Urothelium cell line (cell line): ENCODE measurements at regions not wholly inside any gene's neighbourhood (a gene's known extent, or its start where the extent isn't known, plus 50 kb on each side); places are given as distances from the start of the nearest gene placed in this dataset.

Experiments
- DNase-seq: peaks from one replicate; pipeline ENCODE4 v3.0.0; 2011; ENCODE audit warnings: low spot score, mixed read lengths
- FAIRE-seq: peaks from 2 replicates; lab custom pipeline; 2011; peaks lifted over from hg19 to GRCh38; lab: Jason Lieb, UNC

DNA sequence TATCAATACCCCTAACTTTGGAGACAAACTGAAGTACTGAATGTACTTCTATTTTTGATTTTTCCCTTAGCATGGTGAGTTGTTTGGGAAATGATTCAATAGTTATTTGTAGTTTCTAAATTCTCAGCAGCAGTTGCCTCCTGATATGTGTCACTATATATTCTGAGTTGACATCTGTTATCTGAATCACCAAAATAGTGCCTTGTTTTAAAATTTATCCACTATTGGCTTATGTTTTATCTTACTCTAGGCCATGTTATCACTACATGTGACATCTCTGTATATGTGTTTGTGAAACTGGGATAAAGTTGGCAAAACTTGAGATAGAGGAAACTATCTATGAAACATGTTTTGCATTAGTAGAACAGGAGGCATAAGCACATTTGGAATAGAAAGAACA is 317.6 kb downstream of the TLE4 start:
- DNase-seq, result no peak
- no peak for FAIRE-seq

DNA sequence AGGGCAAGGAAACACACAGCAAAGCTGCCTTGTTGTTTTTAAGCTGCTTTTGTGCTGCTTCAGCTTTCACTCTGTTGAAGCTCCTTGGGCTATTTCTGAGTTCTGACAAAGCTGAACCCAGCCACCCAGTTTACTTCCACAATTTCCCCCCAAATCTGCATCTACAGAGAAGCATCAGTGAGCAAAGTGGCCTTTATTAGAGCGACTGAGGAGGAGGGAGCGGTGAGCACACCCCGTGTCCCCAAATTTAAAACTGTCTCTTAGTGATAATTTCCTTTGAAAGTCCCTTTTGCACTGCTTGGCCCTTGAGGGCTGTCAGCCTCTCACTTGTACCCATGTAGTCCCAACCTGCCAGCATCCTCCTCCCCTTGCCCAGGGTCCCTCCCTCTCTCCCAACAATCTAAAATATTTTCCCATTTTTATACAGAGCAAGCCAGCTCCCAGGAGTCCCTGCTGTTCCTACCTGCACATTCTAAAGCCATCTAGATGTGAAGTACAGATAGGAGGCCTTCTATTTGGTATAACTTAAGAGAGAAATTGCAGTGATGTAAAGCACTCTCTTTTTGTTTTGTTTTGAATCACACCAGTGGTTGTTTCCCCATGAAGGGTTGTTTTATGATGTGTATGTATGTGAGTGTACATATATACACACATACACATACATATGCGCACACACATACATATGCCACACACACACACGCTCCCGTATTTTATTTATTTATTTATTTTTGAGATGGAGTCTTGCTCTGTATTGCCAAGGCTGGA is 313.5 kb downstream of the TLE4 start:
- no peak for FAIRE-seq
- DNase-seq, result no peak

DNA sequence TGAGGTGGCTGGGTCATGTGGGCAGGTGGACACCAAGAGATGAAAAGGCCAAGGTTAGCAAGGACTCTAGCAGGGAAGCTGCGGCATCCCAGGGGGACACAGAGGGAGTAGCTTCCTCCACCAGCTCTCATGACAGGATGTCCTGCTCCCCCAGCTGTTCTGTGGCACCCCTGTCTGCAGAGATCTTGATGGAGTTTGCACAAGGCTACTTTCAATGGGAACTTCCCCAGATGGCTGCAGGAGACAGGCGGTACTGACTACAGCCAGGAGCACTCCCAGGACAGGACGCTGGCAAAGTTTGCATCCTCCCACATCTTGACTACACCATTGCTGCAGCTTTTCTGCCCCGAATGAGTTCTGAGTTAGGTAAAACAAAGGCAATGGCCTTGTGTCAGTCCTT is 312.8 kb downstream of the TLE4 start:
- DNase-seq (no peak), FAIRE-seq (no peak)

DNA sequence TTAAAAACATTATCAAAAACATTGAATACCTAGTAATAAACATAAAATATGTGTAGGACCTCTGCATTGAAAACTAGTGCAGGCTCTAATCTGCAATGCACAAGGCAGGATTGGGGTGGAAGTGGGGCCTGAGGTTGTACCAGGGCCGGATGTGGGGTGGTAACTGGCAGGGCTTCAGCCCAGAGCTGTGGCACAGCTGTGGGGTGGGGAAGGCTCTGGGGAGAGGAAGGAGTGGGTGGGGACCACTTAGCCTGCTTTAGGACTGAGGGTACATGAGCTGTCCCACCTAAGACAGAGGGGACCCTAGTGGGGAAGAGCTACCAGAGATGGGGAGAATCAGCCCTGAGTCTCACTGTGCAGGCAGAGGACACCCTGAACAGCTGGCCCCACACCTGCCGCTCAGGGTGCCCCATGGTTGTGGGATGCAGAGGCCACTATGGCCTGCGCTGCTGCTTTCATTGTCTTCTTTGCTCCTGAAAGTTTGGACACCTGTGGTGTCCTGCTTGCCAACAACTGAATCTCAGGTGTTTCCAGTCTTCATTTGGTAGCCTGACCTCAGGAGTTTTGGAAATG is 311.4 kb downstream of the TLE4 start:
- FAIRE-seq (no peak), DNase-seq (no peak)

DNA sequence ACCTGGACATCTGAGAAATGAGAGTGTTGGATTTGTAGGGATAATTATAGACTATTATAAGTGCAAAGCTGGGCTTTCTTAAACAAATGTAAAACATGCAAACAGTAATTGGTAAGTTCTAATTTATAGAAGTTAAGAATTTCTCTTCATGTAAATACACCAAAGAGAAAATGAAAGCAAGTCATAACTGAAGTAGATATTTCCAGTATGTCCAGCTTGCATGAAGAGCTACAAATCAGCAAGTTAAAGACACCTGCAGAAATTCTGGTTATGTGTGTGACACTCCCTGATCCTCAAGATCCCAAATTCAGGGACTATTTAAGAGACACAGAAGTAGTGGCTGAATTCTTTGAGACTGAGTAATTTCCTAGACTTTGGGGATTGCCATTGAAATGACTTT is 308.9 kb downstream of the TLE4 start:
- DNase-seq (no peak), FAIRE-seq (no peak)

DNA sequence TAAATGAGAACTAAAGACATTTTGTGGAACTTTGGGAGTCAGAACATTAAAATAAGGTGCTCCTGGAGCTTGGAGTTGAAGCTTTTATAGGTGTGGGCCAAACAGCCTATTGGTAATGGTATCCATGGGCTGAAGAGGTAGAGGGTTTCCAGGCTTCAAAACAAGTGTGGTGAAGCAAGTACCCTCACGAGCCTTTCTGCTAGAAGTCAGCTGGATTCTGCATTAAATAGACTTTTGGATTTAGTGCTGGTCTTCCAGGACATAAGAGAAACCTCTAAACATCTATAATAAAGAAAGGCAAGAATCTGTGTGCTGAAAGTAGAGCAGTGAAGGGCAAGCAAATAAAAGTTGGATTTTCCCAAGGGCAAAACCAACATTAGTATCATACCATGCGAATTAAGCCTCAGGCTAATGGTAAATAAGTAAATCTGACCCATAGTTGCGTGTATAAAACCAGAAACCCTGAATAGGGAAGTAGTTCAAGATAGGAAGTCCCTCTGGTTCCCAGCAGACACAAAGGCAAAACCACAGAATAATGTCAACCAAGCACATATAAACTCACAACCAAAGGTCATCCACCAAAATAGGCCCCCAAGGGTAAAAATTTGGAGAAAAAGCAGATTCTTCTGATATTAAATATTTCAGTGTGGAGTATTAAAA is 306.3 kb downstream of the TLE4 start:
- FAIRE-seq (no peak), DNase-seq (no peak)

DNA sequence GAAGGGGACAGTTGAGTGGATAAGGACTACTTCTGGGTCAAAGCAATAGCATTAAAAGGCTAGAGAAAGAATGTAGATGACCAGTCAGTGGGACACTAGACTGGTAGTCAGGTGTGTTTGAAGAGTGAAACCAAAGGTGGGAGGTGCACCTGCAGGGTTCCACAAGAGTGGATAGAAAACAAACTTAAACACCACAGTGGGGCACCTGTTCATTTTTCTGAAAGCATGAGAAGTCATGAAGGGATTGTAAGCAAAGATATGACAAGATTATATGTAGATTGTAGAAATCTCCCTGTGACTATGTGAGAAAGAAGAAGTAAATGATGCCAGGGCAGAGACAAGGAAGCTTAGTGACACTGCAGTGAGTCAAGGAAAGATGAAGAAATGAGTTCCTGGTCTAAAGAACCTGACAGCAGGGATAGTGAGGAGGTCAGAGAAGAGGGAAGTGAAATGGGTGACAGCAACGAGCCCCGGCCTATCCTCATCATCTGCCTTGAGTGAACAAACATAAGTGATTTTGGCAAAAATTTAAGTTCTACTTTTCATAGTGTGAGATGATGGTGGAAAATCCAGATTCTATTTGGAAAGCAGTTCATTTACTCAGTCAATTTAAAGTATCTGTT is 296.9 kb downstream of the TLE4 start:
- DNase-seq (no peak), FAIRE-seq (no peak)

DNA sequence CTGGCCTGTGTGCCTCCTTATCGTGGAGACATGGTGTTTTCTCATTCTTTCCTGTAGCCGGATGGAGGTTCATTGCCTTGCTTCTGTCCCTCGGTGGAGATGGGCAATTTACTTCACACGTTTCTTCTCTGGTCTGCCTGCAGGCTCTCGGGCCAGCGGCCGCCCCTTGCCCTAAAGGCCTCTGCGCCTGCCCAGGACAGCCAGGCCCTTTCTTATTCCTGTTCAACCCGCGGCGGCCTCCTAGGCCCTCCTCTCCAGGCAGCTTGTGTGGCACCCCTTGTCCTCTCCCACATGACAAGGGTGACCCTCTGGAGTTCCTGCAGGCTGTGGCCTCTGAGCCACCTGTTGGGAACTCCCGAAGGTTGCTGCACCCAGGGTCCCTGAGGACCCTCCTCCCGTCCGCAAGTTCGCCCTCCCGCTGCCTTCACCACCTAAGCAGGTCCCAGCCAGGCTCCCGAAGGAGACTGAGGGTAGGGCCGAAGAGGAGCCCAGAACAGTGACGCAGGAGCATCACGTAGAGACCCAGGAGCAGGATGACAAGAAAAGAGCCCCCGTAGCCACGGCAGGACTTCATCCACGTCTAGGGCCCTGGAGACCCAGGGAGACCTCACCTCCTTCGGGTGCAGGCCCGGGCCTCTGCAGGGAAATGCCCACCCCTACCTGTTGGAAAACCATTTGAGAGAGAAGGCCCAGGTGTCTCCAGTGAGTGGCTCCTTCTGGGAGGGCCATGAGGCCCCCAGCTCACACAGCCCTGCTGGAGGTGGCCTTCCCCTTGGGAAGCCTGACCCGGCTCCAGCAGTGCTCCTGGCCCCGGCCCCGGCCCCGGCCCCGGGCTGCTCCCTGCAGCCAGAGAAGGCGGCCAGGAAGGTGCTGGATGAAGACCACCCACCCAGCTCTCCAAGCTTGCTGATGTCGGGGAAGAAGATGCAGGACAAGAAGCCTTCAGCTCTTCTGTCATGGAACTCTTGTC is 291.4 kb downstream of the TLE4 start:
- FAIRE-seq (peak; percentile 67), DNase-seq (no peak)

DNA sequence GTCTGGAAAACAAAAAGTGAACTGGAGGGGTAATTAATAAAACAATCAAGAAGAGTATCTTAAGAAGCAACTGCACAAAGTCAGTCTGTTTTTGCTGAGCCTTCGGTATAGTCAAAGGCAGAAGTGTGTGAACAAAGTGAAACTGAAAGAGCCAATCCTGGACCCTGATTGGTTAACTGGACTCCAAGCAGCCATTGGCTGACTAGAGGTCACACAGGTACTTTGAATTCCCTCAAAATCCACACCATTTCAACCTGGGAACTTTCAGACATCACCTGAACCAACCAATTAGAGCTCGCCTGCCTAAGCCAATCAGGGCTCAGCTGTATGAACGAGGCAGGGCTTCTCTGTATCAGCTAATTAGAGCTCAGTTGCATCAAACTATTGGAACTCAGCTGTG is 286.7 kb downstream of the TLE4 start:
- DNase-seq, result peak; percentile 15
- no peak for FAIRE-seq

DNA sequence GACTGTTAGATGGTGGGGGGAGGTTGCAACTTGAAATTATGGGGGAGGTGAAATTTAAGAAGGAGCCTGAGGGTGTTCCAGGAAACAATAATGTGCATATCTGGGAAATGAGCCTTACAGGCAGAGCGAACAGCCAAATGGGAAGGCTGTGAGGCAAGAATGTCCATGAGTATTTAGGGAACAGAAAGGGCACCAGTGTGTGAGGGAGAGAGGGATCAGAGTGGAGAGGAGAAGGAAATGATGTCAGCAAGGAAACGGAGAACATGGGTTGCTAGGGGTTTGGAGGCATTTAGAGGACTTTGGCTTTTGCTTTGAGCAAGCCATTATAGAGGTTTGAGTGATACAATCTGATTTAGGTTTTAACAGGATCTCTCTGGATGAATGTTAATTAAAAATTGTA is 285.4 kb downstream of the TLE4 start:
- DNase-seq (no peak), FAIRE-seq (no peak)

DNA sequence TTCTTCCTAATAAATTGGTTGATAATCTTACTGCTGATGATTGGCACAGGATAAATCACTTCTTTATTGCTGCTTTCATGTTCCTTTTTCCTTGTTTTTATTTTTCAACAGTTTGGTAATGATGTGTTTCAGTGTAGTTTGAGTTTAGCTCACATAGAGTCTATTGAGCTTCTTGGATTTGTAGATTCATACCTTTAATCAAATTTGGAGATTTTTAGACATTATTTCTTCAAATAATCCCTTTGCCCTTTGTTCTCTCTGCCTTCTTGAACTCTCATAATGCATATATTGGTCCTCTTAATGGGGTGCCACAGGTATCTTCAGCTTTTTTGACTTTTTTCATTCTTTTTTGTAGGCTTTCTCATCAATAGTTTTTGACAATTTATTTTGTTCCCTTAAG is 275.3 kb downstream of the TLE4 start:
- FAIRE-seq (no peak), DNase-seq (no peak)

DNA sequence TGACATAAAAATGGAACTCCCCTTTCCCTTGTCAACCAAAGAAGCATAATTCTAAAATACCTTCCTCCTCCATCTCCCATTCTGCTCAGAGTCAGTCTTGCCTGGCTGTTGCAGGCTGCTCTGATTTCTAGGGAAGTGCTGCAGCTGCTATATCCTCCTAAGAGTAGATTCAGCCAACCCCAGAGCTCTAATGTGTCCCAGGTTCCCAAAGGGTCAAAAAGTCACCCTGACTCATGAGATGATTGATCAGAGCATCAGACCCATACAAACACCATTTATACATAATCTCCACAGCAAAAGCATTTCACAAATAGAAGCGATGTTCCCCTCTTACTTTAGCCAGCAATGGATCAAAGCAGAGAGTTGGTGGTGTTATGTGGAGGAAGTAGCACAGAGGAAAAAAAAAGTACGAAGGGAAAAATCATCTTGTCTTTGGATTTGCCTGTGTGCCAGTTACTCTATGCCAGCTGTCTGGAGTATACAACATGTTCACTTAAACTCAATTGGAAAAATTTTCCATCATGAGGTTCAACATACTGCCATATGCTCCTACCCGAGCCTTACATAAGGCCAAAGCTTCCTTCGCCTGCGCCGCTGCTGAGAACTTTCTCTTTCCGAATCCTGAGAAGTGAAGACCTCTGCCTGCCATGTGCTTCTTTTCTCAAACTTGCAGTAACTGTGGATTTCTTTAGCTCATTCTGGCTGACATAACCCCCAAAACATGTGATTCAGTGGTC is 258.0 kb downstream of the TLE4 start:
- no peak for FAIRE-seq

DNA sequence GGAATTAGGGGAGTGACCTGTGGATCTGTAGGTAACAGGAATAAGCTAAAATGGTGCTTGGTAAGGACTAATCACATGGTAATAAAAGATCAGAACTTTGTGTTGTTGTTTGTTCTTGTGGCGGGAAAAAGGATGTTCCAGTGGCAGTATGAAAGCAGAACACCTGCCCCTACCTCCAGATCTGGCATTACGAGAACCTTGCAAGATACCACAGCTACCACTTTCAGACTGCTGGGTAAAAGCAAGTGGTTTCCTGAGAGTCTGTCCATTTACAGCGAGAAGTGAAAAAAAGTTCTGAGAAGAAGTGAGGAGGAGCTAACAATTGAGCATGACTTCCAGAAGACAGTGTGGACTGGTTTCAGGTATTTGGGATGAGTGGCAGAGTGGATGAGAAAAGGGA is 252.5 kb downstream of the TLE4 start:
- DNase-seq (no peak), FAIRE-seq (no peak)

More for the DNA sequence above, 258.0 kb downstream of the TLE4 start:
- no peak for DNase-seq

DNA sequence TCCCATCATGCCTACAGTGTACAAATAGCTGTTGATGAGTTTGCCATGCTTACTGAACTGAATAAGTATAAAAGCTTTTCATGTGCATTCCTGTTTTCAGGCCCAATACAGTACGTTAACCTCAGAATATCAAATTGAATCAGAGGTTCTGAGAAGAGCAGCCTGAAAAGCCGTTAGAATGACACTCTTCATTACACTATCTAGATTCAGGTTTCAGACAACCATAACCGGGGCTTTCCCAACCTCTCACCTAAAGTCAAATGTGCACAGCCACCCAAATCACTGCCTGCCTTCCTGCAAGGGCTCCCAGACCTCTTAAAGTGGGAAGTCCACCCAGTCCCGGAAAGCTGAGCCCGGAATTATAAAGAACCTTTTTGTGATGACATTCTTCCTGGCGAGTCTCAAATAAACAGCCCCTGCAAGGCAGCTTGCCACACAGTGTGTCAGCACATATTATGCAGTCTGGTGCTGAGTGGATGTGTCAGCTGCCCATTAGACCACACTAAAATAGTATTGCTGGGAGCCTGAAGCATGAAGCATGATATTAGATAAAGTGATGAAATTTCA is 245.8 kb downstream of the TLE4 start:
- DNase-seq (no peak), FAIRE-seq (no peak)

DNA sequence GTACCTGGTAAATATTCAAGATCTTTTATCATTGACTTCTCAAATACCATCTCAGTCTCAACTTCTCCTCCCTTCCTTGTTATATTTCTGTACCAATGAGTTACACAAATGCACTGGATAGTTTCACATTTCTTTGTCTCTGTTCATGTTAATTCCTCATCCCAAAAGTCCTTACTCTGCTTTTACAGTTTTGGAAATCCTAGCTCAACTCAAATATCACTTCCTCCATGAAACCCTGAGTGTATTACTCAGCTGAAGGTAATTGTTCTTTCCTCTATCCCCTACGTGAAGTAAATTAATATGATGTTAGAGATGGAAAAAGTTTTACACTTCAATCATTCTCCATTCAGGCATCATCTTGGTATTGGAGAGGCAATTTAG is 241.5 kb downstream of the TLE4 start:
- FAIRE-seq (no peak), DNase-seq (no peak)

DNA sequence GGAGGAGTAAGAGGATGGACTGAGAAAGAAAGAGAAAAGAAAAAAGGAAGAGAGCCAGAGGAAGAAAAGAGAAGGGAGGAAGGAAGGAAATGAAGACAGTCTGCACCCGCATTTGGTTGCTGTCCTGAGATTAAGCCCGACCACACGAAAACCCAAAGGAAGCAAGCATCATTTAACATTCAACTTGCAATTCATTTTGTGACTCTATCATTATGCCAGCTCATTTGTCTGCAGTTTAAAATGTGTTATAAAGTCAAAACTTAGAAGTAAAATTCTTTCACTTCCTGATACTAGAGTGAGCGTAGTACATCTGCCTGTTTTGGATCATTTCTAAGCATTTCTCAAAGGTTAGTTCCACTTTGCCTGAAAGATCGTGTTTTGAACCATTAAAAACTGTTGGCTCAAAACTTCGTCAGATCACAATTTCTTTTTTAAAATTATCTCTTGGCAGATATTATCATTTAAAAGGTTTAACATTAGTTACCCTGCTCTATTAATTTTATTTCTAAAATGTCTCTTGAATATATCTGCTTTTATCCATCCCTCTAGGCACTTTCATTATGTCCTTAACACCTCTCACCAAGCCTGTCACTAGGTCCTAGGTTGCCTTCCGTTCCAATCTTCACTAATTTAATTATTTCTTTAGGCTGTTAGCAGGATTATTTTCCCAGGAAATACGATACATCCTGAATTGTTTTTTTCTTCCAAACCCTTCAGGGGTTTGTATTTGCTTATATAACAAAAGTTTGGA is 240.9 kb downstream of the TLE4 start:
- DNase-seq (no peak), FAIRE-seq (no peak)

DNA sequence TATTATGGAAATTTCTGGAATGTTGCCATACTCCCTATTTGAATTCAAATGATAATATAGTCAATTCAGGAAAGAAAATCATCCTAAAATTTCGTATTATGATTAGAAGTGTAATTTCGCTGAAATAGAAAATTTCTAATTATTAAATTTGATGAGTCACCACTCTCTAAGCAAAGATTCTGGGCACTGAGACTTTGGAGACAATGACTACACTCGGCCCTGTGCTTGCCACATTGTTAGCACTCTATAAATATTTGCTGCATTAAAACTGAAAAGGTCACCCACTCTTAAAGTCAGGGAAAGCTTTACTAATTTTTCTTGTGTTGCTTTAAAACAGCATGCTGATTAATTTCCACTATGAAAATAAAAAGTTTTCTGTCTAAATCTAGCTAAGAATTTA is 240.3 kb downstream of the TLE4 start:
- DNase-seq (peak; percentile 14), FAIRE-seq (no peak)

DNA sequence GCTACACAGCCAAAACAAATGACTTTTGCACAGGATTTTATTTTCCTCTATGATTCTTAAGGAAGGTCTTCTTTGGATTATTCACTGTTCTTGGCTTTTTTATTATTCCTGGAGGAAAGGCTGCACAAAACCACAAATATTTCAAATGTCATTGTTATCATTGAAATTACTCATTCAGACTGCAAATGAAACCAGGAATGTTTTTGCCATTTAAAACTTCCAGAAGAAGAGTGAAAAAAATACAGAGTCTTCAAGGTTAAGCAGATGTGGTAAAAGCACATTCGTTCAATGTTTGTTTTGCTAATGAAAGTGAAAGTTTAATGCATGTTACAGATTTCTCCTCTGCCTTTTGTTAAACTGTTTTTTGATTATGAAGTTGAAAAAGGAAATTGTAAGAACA is 238.2 kb downstream of the TLE4 start:
- DNase-seq, result peak; percentile 48
- no peak for FAIRE-seq

DNA sequence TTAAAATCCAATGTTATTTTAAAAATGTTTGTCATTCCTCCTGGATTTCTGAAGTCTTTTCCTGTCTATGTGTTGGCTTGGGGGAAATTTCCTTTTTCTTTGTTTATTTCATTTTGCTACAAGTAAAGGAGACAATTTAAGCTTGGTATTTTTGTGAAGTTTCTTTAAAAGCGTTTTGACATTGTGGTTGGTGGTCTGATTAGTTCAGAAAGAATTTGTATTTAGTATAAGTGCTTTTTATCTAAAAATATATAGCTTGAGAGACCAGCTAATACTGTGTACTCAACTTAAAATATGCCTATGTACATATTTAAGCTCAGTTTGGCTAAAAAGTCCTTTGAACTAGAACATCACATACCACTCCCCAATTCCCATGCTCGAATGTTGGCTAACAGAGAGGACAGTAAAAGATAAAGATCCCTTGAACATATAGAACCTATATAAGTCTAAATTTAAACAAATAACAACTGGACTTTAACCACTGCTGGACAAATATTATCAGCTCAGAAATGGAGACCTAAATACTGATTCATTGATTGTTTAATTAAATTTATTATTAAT is 237.6 kb downstream of the TLE4 start:
- no peak for DNase-seq
- no peak for FAIRE-seq
